Spleen (tissue), 7 donors: ENCODE measurements at regions not wholly inside any gene's neighbourhood (a gene's known extent, or its start where the extent isn't known, plus 50 kb on each side); places are given as distances from the start of the nearest gene placed in this dataset.

Source experiments
- CTCF ChIP-seq, 11 experiments: fragments of 200-600 bp in 7 of 11; fragments of 450-650 bp in 4 of 11; sonication (generic) in 4 of 11; IDR thresholded peaks in 8 of 11; conservative IDR thresholded peaks in 3 of 11; 1 replicate in 7 of 11; 2 replicates in 4 of 11; pipeline versions ENCODE4 v1.4.0 to v1.8.0; 2016 to 2021; ENCODE audit warnings: antibody characterized with exemption in 11 of 11, inconsistent platforms in 4 of 11, mild to moderate bottlenecking in 1 of 11
- POLR2A ChIP-seq, 3 donors: fragments of 450-650 bp; IDR thresholded peaks; one replicate each; pipeline ENCODE4 v1.5.1; 2017; ENCODE audit warnings: antibody characterized with exemption in 3 of 3, mild to moderate bottlenecking in 1 of 3
- donor health status: DM: no; HTN: no; CAD: no; lungs with moderate emphysema.
- donor health status: DM: no; HTN: no; CAD: no.
- donor health status: DM: no; HTN: no; CAD: no.

GRCh38 chr13:25024175-25024574 is 71.8 kb upstream of the PABPC3 start:
- TF ChIP-seq POLR2A (IDR thresholded peaks at IDR 0.05) (no peak), CTCF (IDR thresholded peaks at IDR 0.05 in 8 of 11, conservative IDR thresholded peaks at IDR 0.05 in 3 of 11) (no peak)
